ENCODE measurements at regions not wholly inside any gene's neighbourhood (a gene's known extent, or its start where the extent isn't known, plus 50 kb on each side); places are given as distances from the start of the nearest gene placed in this dataset.

DNA sequence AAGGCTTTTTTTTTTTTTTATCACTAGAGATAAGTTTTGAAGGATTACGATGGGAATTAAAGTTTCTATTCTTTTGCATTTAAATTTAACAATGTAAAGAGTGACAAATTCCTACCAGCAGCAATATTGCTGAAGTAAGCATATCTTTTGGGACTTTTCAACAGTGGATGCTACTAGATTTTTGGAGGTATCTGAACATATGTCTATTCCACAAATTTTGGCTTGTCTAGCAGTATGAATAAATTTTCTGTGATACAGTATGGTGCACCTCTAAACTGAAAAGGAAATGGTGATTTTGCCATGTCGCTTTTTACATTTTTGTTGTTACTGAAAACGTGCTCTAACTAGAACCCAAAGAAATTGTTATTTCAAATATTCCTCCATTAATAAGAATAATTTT is 368.3 kb upstream of the MANEA start:
- no peak for ATAC-seq
- intact Hi-C loops (cut with DNase I), result no loop called here
- TF ChIP-seq, protein P1, sequence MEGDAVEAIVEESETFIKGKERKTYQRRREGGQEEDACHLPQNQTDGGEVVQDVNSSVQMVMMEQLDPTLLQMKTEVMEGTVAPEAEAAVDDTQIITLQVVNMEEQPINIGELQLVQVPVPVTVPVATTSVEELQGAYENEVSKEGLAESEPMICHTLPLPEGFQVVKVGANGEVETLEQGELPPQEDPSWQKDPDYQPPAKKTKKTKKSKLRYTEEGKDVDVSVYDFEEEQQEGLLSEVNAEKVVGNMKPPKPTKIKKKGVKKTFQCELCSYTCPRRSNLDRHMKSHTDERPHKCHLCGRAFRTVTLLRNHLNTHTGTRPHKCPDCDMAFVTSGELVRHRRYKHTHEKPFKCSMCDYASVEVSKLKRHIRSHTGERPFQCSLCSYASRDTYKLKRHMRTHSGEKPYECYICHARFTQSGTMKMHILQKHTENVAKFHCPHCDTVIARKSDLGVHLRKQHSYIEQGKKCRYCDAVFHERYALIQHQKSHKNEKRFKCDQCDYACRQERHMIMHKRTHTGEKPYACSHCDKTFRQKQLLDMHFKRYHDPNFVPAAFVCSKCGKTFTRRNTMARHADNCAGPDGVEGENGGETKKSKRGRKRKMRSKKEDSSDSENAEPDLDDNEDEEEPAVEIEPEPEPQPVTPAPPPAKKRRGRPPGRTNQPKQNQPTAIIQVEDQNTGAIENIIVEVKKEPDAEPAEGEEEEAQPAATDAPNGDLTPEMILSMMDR (IDR thresholded peaks at IDR 0.05), result no peak
- Histone ChIP-seq H3K4me3 (no peak overlapping the region), H3K27ac (no peak overlapping the region), H3K27me3 (no peaks in the 10 kb centered on the region), H3K9me3 (no peaks in the 10 kb centered on the region), H3K4me1 (no peaks in the 10 kb centered on the region), H3K36me3 (no peaks in the 10 kb centered on the region)
- no peak for DNase-seq

DNA sequence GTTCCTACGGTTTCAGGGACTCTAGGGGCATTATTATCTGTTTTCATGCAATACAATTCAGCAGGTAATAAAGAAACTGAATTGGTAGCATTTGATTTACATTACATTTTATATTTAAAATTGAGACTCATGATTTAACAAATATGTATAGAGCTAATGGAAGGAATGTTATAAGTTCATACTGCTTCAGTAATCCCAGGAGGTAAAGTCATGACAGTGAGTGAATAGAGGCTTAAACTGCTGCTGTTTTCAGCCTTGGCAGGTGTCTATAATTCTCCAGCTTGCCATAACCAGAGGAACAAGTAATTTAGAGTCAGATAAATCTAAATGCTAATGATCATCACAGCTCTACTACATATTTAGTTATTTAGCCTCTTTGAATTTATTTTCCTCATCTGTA is 360.8 kb upstream of the MANEA start:
- H3K9me3 ChIP-seq, result no peaks in the 10 kb centered on the region
- intact Hi-C loops (cut with DNase I), result no loop called here
- no peaks in the 10 kb centered on the region for H3K27me3 ChIP-seq
- no peaks in the 10 kb centered on the region for H3K4me1 ChIP-seq
- no peak overlapping the region for H3K27ac ChIP-seq
- H3K36me3 ChIP-seq, result no peaks in the 10 kb centered on the region
- no peak overlapping the region for H3K4me3 ChIP-seq
- ATAC-seq, result no peak
- DNase-seq, result no peak
- TF ChIP-seq, protein P1 (IDR thresholded peaks at IDR 0.05), result no peak

DNA sequence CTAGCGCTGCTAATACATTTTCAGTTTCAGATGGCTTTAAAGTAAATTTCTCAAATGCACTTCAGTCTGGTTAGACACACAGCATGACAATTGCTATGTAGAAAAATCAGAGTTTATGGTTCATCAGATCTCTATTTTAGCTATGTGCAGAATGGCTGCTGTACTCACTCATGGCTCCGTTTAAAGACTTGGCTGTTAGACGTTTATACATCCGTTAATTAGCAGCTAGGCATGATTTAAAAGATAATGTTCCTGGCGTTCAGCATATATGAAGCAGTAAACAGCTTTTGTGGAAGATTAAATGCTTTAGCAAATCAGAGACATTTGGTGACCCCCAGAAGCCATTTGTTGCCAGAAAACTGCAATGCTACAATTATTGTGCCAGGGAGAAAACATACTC is 350.0 kb upstream of the MANEA start:
- Histone ChIP-seq H3K36me3 (no peaks in the 10 kb centered on the region), H3K4me3 (no peak overlapping the region), H3K4me1 (no peaks in the 10 kb centered on the region), H3K27ac (no peak overlapping the region), H3K27me3 (no peaks in the 10 kb centered on the region), H3K9me3 (no peaks in the 10 kb centered on the region)
- intact Hi-C loops (cut with DNase I), result no loop called here
- DNase-seq (no peak), ATAC-seq (no peak)
- TF ChIP-seq, protein P1 (IDR thresholded peaks at IDR 0.05), result no peak

DNA sequence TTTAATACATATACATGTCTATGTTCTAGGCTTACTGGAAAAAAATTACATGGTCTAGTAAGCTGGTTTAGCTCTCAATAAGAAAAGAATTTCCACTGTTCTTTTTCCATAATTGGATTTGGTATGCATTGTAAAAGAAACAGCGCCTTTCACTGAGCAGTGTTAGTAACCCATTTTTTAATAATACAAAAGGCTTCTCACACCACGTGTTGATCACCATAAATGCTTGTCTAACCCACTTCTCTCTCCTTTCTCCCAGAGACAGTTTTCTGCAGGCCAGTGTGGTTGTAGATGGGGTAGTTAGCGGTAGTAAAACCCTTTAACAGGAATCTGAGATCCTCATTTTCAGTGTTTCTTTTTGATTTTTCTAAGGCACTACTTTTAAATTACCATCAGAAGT is 348.7 kb upstream of the MANEA start:
- TF ChIP-seq, protein P1 (IDR thresholded peaks at IDR 0.05), result no peak
- Histone ChIP-seq H3K36me3 (no peaks in the 10 kb centered on the region), H3K4me1 (no peaks in the 10 kb centered on the region)

DNA sequence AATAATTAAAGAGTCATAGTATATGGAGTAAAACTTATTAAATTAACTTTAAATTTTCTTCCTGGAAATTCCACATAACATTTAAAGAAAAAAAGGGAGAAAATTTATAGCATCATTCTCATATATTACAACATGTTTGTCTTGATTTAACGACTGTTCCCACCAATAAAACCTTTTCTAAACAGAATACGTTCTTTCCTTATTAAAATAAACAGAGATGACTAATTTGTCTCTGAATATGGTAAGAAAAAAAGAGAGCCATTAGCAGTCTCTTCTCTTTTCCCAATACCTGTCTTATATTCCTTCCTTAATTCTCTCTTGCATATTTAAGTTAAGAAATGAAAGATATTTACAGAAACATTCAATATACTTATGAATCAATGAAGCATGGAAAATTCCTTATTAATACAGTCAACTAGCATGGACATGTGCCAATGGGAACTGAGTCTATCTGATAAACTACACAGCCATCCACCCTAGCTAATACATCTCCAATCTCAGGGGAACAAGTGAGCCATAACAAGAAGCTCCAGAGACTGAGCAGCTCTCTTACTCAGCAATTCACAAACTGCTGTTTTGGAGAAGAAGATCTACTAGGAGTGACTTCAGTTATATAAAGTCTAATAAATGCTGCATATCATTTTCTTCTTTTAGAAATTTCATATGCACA is 347.1 kb upstream of the MANEA start:
- Histone ChIP-seq H3K9me3 (no peaks in the 10 kb centered on the region), H3K36me3 (no peaks in the 10 kb centered on the region), H3K27me3 (no peaks in the 10 kb centered on the region), H3K4me3 (no peak overlapping the region), H3K27ac (no peak overlapping the region), H3K4me1 (no peaks in the 10 kb centered on the region)
- ATAC-seq (no peak), DNase-seq (no peak)
- intact Hi-C loops (cut with DNase I), result no loop called here
- TF ChIP-seq, protein P1 (IDR thresholded peaks at IDR 0.05), result no peak

More for the DNA sequence above, 348.7 kb upstream of the MANEA start:
- H3K27ac ChIP-seq, result no peak overlapping the region
- no peaks in the 10 kb centered on the region for H3K9me3 ChIP-seq
- DNase-seq (no peak), ATAC-seq (no peak)
- no peak overlapping the region for H3K4me3 ChIP-seq
- no peaks in the 10 kb centered on the region for H3K27me3 ChIP-seq
- intact Hi-C loops (cut with DNase I), result no loop called here
